ENCODE measurements at regions not wholly inside any gene's neighbourhood (a gene's known extent, or its start where the extent isn't known, plus 50 kb on each side); places are given as distances from the start of the nearest gene placed in this dataset.

DNA sequence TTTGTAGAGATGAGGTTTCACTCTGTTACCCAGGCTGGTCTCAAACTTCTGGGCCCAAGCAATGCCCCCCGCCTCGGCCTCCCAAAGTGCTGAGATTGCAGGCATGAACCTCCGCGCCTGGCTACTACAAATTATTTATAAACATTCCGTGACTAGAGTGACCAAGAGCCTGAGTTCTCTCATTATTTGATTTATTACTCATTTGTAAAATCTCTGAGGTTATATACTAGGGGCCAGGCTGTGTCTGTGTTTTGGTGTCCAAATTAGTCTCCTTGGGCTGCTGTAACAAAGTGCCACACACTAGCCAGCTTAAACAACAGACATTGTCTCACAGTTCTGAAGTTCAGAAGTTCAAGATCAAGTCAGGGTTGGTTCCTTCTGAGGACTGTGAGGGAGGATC, 70.8 kb upstream of the ELAC2 start:
- Histone ChIP-seq H3K4me3 (ENCODE audit: insufficient read depth, low read depth, low read length) (no peak overlapping the region), H3K27ac (ENCODE audit: low read depth, low read length) (no peak overlapping the region), H3K9ac (ENCODE audit: low read length) (no peak overlapping the region), H3K79me2 (ENCODE audit: insufficient read depth, low read length) (no peaks in the 10 kb centered on the region), H3K9me3 (ENCODE audit: insufficient read depth, low read depth, low read length) (no peaks in the 10 kb centered on the region), H3K4me1 (ENCODE audit: insufficient read depth, low read length) (no peaks in the 10 kb centered on the region), H3K4me2 (ENCODE audit: low read length) (no peak overlapping the region), H2AFZ (ENCODE audit: low read depth, low read length) (no peak overlapping the region), H3K27me3 (ENCODE audit: insufficient read depth, low read length) (no peaks in the 10 kb centered on the region), H3K36me3 (ENCODE audit: insufficient read depth, low read length) (no peaks in the 10 kb centered on the region), H4K20me1 (ENCODE audit: insufficient read depth, low read length) (no peaks in the 10 kb centered on the region)
- Mint-ChIP-seq H3K27ac (ENCODE audit: unreplicated experiment) (no peak overlapping the region), H3K27me3 (ENCODE audit: low read depth, unreplicated experiment) (peaks cover 10% of the 10 kb centered on the region), H3K4me1 (ENCODE audit: low read depth, unreplicated experiment) (no peaks in the 10 kb centered on the region), H3K9me3 (ENCODE audit: unreplicated experiment) (peaks cover 2% of the 10 kb centered on the region), H3K4me3 (ENCODE audit: unreplicated experiment) (no peak overlapping the region), H3K36me3 (ENCODE audit: low read depth, unreplicated experiment) (no peaks in the 10 kb centered on the region)
- no peak for FAIRE-seq
- TF ChIP-seq, protein P1, sequence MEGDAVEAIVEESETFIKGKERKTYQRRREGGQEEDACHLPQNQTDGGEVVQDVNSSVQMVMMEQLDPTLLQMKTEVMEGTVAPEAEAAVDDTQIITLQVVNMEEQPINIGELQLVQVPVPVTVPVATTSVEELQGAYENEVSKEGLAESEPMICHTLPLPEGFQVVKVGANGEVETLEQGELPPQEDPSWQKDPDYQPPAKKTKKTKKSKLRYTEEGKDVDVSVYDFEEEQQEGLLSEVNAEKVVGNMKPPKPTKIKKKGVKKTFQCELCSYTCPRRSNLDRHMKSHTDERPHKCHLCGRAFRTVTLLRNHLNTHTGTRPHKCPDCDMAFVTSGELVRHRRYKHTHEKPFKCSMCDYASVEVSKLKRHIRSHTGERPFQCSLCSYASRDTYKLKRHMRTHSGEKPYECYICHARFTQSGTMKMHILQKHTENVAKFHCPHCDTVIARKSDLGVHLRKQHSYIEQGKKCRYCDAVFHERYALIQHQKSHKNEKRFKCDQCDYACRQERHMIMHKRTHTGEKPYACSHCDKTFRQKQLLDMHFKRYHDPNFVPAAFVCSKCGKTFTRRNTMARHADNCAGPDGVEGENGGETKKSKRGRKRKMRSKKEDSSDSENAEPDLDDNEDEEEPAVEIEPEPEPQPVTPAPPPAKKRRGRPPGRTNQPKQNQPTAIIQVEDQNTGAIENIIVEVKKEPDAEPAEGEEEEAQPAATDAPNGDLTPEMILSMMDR (IDR thresholded peaks at IDR 0.05; ENCODE audit: insufficient read depth, low read depth, low read length): no peak
- TF ChIP-seq EZH2 (IDR thresholded peaks at IDR 0.05; ENCODE audit: insufficient read depth, low read length): no peak
- no peak for DNase-seq (ENCODE audit: low read depth)

DNA sequence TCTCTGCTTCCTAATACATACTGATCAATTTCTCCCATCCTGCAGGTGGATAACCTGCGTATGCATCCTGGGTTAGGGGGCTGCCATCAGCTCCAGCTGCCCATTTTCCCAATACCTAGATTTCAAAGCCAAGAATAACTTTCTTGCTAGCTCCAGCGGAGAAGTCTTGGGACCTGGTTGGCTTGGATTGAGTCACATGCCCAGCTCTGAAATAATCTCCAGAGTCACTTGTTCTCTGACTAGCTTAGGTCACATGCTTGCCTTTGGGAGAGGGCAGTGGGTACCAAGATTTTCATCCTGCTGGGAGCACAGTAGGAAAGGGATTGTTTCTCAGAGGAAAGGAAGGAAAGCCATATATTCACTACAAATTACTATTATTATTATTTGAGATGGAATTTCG, 70.0 kb upstream of the ELAC2 start:
- no peak overlapping the region for H3K4me3 Mint-ChIP-seq (ENCODE audit: unreplicated experiment)
- H3K4me1 ChIP-seq (ENCODE audit: insufficient read depth, low read length): no peaks in the 10 kb centered on the region
- H3K9me3 ChIP-seq (ENCODE audit: insufficient read depth, low read depth, low read length): no peaks in the 10 kb centered on the region
- no peaks in the 10 kb centered on the region for H3K27me3 ChIP-seq (ENCODE audit: insufficient read depth, low read length)
- H3K36me3 Mint-ChIP-seq (ENCODE audit: low read depth, unreplicated experiment): no peaks in the 10 kb centered on the region
- DNase-seq (ENCODE audit: low read depth) (no peak), FAIRE-seq (no peak)
- no peaks in the 10 kb centered on the region for H3K4me1 Mint-ChIP-seq (ENCODE audit: low read depth, unreplicated experiment)
- H2AFZ ChIP-seq (ENCODE audit: low read depth, low read length): no peak overlapping the region
- H3K27ac Mint-ChIP-seq (ENCODE audit: unreplicated experiment): no peak overlapping the region
- H3K27ac ChIP-seq (ENCODE audit: low read depth, low read length): no peak overlapping the region
- no peak overlapping the region for H3K9ac ChIP-seq (ENCODE audit: low read length)
- no peaks in the 10 kb centered on the region for H4K20me1 ChIP-seq (ENCODE audit: insufficient read depth, low read length)
- H3K4me2 ChIP-seq (ENCODE audit: low read length): no peak overlapping the region
- H3K27me3 Mint-ChIP-seq (ENCODE audit: low read depth, unreplicated experiment): peaks cover 10% of the 10 kb centered on the region
- no peak overlapping the region for H3K4me3 ChIP-seq (ENCODE audit: insufficient read depth, low read depth, low read length)
- H3K36me3 ChIP-seq (ENCODE audit: insufficient read depth, low read length): no peaks in the 10 kb centered on the region
- no peaks in the 10 kb centered on the region for H3K79me2 ChIP-seq (ENCODE audit: insufficient read depth, low read length)
- peaks cover 2% of the 10 kb centered on the region for H3K9me3 Mint-ChIP-seq (ENCODE audit: unreplicated experiment)
- TF ChIP-seq, protein P1 (IDR thresholded peaks at IDR 0.05; ENCODE audit: insufficient read depth, low read depth, low read length): no peak
- TF ChIP-seq EZH2 (IDR thresholded peaks at IDR 0.05; ENCODE audit: insufficient read depth, low read length): no peak

DNA sequence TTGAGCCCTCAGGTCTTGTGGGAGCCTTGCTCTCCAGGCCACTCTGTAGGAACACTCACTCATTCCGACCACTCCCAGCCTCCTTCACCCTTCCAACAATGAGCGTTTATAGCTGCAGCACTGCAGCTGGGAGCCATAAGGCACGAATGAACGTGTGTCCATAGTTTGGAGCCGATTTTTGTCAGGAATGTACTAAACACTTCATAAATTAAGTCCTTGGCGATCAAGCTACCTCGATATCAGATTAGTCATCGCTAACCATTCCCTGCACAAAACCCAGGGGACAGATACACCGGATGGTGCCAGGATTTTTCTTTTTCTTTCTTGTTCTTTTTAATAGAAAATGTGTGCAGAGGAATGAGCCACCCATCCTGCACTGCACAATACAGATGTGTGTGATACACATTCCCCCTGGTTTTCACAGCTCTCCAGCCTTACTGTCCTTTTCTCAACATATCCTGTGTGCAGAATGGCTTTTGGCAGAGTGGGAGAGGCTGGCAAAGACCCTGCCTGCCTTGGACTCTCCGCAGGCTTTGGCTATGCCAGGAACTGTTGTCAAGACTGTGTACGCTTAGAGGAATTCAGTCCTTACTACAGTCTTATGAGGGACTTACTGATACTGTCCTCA, 68.4 kb upstream of the ELAC2 start:
- H3K27ac Mint-ChIP-seq (ENCODE audit: unreplicated experiment): no peak overlapping the region
- FAIRE-seq (no peak), DNase-seq (ENCODE audit: low read depth) (no peak)
- Histone ChIP-seq H3K27ac (ENCODE audit: low read depth, low read length) (no peak overlapping the region), H3K9ac (ENCODE audit: low read length) (no peak overlapping the region), H3K36me3 (ENCODE audit: insufficient read depth, low read length) (no peaks in the 10 kb centered on the region), H3K79me2 (ENCODE audit: insufficient read depth, low read length) (no peaks in the 10 kb centered on the region), H3K4me3 (ENCODE audit: insufficient read depth, low read depth, low read length) (no peak overlapping the region), H2AFZ (ENCODE audit: low read depth, low read length) (no peak overlapping the region), H3K4me2 (ENCODE audit: low read length) (no peak overlapping the region), H4K20me1 (ENCODE audit: insufficient read depth, low read length) (no peaks in the 10 kb centered on the region), H3K4me1 (ENCODE audit: insufficient read depth, low read length) (no peaks in the 10 kb centered on the region), H3K9me3 (ENCODE audit: insufficient read depth, low read depth, low read length) (no peaks in the 10 kb centered on the region), H3K27me3 (ENCODE audit: insufficient read depth, low read length) (no peaks in the 10 kb centered on the region)
- TF ChIP-seq EZH2 (IDR thresholded peaks at IDR 0.05; ENCODE audit: insufficient read depth, low read length): no peak
- TF ChIP-seq, protein P1 (IDR thresholded peaks at IDR 0.05; ENCODE audit: insufficient read depth, low read depth, low read length): no peak
- peaks cover 10% of the 10 kb centered on the region for H3K27me3 Mint-ChIP-seq (ENCODE audit: low read depth, unreplicated experiment)
- H3K4me1 Mint-ChIP-seq (ENCODE audit: low read depth, unreplicated experiment): no peaks in the 10 kb centered on the region
- H3K4me3 Mint-ChIP-seq (ENCODE audit: unreplicated experiment): no peak overlapping the region
- H3K9me3 Mint-ChIP-seq (ENCODE audit: unreplicated experiment): peaks cover 2% of the 10 kb centered on the region
- H3K36me3 Mint-ChIP-seq (ENCODE audit: low read depth, unreplicated experiment): no peaks in the 10 kb centered on the region

All from astrocyte (in vitro differentiated cells and primary cell).